ENCODE measurements at regions not wholly inside any gene's neighbourhood (a gene's known extent, or its start where the extent isn't known, plus 50 kb on each side); places are given as distances from the start of the nearest gene placed in this dataset.

- no peak for DNase-seq (ENCODE audit: low read depth)
These were observed 1488.4 kb downstream of the MRPL39 start for GRCh38 chr21:24118738-24119459.

DNA sequence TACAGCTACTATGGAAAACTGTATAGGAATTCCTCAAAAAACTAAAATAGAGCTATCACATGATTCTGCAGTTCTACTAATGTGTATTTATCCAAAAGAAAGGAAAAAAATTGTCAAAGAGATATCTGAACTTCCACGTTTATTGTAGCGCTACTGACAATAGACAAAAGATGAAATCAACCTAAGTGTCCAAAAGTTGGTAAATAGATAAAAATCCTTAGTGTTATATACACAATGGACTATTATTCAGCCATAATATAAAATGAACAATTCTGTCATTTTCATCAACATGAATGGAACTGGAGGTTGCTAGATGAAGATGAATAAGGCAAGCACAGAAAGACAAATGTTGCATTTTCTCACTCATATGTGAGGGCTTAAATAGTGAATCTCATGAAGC lies 1492.1 kb downstream of the MRPL39 start:
- no peak for DNase-seq (ENCODE audit: low read depth)

GRCh38 chr21:24112020-24112419 lies 1495.3 kb downstream of the MRPL39 start:
- no peak for DNase-seq (ENCODE audit: low read depth)

GRCh38 chr21:24110846-24111245 lies 1496.4 kb downstream of the MRPL39 start:
- DNase-seq (ENCODE audit: low read depth) = no peak

DNA sequence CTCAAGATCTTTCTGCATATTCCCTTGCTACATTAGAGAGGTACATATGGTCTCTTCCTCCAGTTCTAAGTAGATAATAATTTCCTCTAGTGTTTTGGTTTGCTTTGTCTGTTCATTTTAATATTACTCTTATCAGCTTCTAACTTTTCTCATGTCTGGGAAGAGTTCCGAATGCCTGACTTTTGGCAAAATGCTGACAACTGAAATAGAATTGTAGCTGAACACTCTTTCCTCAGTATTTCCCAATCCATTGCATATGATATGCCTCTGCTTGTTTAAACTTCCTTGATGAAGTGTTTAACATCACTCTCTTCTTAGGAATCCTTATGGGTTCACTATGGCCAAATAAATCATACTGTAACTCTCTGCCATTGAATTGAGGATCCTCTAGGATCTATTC lies 1510.1 kb downstream of the MRPL39 start:
- DNase-seq (ENCODE audit: low read depth) = no peak

GRCh38 chr21:24096651-24097050 lies 1510.6 kb downstream of the MRPL39 start:
- DNase-seq (ENCODE audit: low read depth) = no peak

- no peak for DNase-seq (ENCODE audit: low read depth)
These were observed 1514.2 kb downstream of the MRPL39 start for GRCh38 chr21:24093032-24093431.

DNA sequence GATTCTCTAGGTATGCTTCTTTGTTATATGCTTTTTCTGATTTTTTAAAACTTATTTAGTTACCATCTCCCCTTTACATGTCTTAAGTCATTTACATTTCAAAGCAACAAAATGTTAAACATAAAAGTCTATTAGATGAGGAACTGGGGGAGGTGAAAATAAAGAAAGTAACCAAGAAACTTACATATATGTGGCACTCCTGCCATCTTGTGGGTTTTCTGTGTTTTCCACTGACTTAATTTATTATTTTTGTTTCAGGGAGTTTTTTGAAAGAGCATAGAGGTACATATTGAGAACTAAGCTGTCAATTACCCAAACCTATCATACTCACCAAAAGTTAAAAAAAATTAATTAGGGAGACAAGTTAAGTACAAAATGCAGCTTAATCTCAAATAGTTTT lies 1531.1 kb downstream of the MRPL39 start:
- DNase-seq (ENCODE audit: low read depth) = no peak

DNA sequence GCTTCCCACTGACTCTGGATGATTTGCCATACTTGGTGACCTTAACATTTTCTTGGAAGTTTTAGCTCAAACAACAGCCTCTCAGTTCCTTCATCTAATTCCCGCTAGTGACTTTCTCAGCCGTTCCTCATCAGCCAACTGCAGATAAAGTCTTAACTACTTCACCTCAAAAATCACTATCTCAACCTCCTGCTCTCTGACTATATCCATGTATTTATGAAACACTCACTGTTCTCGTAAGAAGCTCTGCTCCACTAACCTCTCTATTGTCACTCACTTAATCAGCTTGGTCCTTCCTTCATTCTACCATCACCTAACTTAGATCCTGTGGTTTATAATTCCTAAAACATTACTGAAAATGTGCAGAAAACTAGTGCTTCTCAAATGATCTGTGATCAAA lies 1551.6 kb downstream of the MRPL39 start:
- DNase-seq (ENCODE audit: low read depth) = no peak

DNA sequence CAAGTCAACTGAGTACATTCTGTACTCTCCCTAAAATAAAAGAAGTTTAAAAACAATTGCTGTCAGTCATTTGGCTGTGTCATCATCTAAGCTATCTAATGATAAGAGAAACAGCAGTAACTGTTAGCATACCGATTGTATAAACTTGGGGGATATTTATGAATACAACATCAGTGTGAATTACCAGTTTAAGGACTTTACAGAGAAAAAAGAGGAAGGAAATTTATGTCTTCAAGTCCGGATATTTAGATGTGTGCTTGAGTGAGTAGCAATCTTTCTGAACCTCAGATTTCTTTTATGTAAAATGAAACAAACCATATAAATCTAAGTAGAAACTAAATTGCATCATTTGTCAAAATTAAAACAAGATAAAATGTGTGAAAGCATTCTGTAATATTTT lies 1557.0 kb downstream of the MRPL39 start:
- DNase-seq (ENCODE audit: low read depth) = no peak

DNA sequence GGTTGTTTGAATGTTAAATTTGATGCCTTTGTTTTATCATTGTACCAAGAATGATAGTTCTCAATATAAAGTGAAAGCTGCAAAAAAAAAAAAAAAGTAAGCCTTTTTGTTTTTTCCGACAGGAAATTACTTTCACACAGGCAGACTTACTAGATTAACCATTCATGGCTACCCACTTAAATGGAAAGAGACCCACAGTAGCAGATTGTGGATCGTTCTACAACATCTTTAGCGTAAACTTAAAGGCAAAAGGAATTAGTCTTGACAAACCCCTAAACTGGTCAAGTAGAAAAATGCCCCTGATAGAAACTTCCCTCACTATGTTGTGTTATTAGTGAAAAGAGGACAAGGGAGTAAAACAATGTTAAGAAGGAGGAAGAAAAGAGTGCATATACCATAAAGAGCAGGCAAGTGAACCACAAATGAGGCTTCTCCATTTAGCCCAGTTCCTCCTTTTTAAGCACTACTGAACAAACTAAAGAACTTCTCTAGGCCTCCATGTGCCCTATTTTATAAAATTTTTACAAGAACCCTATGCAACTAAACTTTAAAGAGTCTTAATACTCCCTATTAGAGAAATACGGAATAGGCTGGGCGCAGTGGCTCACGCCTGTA lies 1560.3 kb downstream of the MRPL39 start:
- no peak for DNase-seq (ENCODE audit: low read depth)

GRCh38 chr21:24045775-24046215 lies 1561.5 kb downstream of the MRPL39 start:
- no peak for DNase-seq (ENCODE audit: low read depth)

DNA sequence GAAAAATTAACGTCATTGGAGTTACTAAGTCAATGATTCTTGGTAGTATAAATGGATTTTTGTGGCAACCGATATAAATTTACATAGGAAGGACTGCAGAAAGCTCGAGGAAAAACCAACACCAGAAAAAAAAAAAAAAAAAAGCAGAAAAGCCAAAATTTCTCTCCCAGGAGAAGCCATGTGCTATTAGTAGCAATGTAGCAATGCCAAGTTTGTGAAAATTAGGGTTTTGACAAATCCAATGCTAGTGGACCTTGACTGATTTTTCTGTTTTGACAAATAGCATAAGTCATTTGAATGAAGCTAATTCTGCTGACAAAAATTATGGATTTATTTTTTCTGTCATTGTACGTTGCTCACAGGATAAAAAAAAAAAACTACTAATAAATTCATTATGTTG lies 1561.9 kb downstream of the MRPL39 start:
- DNase-seq (ENCODE audit: low read depth) = no peak

DNA sequence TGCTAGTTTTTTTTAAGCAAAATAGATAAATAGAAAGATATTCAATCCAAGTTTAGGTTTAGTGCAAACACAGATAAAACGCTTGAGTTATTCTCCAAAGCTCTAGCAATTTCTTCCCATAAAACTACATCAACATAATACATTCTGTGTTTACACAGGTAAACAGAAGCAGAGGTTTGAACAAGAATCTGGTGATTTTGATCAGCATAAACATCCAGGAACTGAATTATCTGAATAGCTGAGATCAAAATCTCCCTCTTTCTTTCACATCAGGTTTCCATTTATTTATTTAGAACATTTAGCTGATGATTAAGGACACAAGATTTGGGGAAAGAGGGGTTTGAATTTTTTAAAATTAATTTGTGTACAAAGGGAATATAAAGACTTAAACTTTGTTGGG lies 1564.6 kb downstream of the MRPL39 start:
- no peak for DNase-seq (ENCODE audit: low read depth)

DNA sequence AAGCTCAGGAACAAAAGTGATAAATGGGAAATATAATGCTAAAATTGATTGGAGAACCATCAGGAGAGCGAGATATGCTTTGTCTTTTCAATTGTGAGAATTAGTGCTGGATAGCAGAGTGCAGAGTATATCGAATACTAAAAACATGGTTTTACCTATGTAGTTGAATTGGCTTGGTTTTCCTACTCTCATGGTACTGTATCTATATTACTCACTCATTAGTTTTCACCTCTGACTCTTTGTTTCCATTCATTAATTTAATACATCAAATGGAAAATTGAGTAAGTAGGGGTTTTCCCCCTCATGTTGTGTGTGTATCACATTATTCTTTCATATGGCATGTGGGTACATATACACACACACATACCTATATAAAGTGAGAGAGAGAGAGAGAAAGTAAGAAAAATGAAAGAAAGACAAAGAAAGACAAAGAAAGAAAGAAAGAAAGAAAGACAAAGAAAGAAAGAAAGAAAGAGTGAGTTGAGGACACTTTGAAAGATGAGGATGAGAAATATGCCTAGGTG lies 1574.5 kb downstream of the MRPL39 start:
- DNase-seq (ENCODE audit: low read depth) = no peak

- DNase-seq (ENCODE audit: low read depth) = no peak
These were observed 1579.9 kb downstream of the MRPL39 start for GRCh38 chr21:24027396-24027795.

GRCh38 chr21:24025101-24025500 lies 1582.2 kb downstream of the MRPL39 start:
- DNase-seq (ENCODE audit: low read depth) = no peak

DNA sequence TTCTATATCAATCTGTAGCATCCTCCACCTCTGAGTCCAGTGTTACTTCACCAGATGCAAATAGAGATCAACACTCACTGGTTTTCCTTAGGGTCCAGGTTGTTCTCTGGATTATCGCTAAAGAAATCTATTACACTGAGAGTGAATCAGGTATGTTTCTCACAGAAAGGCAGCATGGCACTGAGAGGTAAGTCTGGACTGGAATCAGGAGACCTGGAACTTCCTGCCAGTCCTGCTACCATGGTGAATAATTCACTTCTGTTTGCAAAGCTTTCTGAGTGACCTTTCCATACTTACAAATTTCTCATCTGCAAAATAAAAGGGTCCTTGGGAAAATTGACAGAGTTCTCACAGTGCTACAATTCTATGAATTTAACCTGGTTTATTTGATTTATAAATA lies 1583.3 kb downstream of the MRPL39 start:
- DNase-seq (ENCODE audit: low read depth) = no peak

DNA sequence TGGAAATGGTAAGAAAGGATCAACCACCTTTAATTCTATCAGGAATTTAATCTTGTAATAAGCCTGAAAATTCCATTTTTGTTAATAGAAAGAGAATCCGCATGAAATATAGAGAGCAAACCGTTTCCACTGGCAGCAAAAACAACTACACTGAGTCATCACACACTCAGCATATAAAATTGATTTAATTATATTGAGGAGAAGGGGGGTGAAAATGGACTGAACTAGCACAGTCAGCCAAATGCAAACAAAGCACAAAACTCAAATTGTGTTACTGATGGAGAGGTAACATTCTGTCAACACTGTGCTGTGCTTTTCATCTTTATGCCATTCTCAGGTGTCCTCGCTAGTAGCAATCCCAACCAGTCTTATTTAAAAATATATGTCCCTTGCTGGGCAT lies 1583.9 kb downstream of the MRPL39 start:
- no peak for DNase-seq (ENCODE audit: low read depth)

DNA sequence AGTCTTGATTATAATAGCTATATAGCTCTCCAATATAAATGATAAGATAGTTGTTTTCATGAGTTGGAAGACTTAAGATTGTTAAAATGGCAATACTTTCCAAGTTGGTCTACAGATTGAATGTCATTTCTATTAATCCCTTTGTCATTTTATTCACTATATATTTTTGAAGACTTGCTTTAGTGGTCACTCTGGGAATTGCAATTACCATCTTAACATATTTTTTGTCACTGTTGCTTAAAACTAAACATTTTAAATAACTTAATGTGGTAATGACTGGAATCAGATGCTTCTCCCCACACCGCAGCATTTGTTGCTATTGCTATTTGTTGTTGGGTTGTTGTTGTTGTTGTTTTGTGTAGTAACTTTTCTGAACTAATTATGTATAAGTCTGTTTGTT lies 1592.9 kb downstream of the MRPL39 start:
- DNase-seq (ENCODE audit: low read depth) = no peak

GRCh38 chr21:24011087-24011486 lies 1596.2 kb downstream of the MRPL39 start:
- DNase-seq (ENCODE audit: low read depth) = no peak

DNA sequence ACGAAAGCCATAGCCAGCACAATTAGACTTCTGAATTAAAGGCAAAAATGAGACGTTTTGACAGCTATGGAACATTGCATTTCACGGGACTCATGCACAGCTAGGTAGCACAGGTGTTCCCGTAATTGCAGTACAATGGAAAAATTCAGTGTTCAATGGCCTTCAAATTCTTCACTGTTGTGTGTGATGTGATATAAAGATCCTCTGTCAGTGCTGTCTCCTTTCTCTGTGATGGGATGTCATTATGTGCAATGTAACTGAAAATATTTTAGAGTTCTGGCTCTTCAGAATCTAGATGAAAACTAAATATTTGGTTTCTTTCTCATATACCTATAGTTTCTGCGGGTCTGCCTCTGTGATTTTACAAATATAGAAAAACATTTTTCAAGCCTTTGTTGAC lies 1599.7 kb downstream of the MRPL39 start:
- DNase-seq (ENCODE audit: low read depth) = no peak

DNA sequence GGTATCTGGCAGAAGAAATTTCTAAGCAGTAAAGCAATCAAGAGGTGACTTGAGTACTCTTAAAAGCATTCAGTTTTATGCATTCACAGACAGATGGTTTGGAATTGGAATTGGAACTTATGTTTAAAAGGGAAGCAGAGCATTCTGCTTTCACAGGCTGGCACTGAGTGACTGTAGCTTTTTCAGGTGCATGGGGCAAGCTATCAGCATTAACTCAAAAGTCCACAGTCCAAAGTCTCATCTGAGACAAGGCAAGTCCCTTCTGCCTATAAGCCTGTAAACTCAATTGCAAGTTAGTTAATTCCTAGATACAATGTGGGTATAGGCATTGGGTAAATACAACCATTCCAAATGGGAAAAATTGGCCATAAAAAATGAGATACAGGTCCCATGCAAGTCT lies 1620.3 kb downstream of the MRPL39 start:
- no peak for DNase-seq (ENCODE audit: low read depth)

GRCh38 chr21:23986214-23986613 lies 1621.1 kb downstream of the MRPL39 start:
- DNase-seq (ENCODE audit: low read depth) = no peak

Measured in T-helper 22 cell (primary cell).